IPS-15b (cell line): ENCODE measurements at regions not wholly inside any gene's neighbourhood (a gene's known extent, or its start where the extent isn't known, plus 50 kb on each side); places are given as distances from the start of the nearest gene placed in this dataset.
"Not testable (repeated sequence)": the region's sequence is repeated elsewhere in the genome, so short reads cannot be mapped to it uniquely, and the experiment has no call there.

ENCODE experiments used
- H3K27me3 ChIP-seq: one replicate; pipeline ENCODE4 v1.6.1; 2013; ENCODE audit warnings: low read length; ENCODE audit not compliant: control insufficient read depth, insufficient read depth
- H3K36me3 ChIP-seq: one replicate; pipeline ENCODE4 v1.6.1; 2013; ENCODE audit warnings: low read length; ENCODE audit not compliant: control insufficient read depth, insufficient read depth
- H3K4me1 ChIP-seq: one replicate; pipeline ENCODE4 v1.6.1; 2013; ENCODE audit warnings: mild to moderate bottlenecking, low read length; ENCODE audit not compliant: control insufficient read depth, insufficient read depth
- H3K4me3 ChIP-seq: one replicate; pipeline ENCODE4 v1.5.1; 2013; ENCODE audit warnings: low read depth, low read length
- H3K9ac ChIP-seq: one replicate; pipeline ENCODE4 v1.6.1; 2013; ENCODE audit warnings: low read depth, mild to moderate bottlenecking, low read length
- H3K9me3 ChIP-seq: one replicate; pipeline ENCODE4 v1.6.1; 2013; ENCODE audit warnings: mild to moderate bottlenecking, low read length; ENCODE audit not compliant: control insufficient read depth, insufficient read depth

DNA sequence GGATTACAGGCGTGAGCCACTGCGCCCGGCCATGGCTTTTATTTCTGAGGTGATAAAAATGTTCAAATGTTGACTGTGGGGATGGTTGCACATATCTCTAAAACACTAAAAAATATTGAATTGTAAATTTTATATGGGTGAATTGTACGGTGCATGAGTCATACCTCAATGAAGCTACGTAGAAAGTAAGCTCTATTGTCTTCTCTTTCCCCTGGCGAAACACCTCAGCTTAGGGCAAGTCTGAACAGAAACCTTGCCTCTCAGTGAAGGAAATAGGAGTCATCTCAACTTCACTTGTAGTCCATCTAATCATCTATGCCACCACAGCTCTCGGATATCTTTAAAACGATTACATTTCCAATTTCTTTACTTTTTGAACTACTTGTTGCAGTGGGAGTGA is 238.2 kb downstream of the SPATA31A6 start:
- H3K4me3 ChIP-seq, H3K4me1 ChIP-seq, H3K9ac ChIP-seq, H3K36me3 ChIP-seq, H3K9me3 ChIP-seq, H3K27me3 ChIP-seq: not testable (repeated sequence)

DNA sequence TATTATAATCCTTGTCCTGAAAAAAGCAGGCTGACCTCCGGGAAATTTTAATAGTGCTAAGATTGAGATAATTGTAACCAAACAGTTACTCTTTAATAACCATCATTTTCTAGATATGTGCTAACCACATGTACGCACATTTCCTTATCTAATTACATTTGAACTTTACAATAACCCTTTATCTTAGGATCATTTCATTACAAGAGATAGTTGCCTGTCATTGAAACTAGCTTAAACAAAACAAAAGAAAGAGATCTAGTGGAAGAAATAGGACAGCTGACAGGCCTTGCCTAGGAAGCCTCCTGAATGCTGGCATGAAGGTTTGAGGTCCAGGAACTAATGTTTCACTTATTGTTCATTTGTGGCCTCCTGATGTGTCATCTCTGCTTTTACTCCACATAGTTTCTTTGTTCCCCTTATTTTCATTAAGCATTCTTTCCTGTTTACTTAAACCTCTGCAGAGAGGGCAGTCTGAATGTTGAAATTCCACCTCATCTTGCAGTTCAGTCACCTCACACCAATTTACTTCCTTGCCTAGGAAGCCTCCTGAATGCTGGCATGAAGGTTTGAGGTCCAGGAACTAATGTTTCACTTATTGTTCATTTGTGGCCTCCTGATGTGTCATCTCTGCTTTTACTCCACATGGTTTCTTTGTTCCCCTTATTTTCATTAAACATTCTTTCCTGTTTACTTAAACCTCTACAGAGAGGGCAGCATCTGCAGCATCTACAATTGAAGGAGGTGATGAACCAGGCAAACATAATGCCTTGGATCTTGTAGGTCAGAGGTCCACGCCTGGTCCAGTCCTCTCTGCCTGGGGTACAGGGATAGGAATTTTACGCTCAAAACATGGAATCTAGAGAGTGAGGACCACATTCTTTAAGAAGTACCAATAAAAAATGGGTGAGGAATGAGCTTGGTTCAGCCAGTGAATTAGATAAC is 247.5 kb downstream of the SPATA31A6 start:
- H3K36me3 ChIP-seq, H3K27me3 ChIP-seq, H3K9me3 ChIP-seq, H3K4me3 ChIP-seq, H3K4me1 ChIP-seq, H3K9ac ChIP-seq: not testable (repeated sequence)

DNA sequence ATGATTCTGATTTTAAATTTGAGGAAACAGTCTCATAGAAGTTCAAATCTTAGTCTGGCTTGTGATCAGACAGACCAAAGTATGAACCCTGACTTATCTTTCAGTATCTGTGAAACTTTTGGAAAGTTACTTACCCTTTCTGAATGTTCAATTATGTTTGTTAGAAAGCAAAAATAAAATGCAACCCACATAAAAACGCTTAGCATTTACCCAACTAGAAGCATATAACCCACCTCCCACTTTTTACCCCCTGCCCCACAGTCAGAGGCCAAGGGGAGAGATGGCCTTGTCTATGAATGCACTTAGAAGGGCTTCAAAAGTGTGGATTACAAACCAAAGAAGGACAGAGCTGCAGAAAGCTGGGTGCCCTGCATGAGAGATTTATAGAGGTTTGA is 248.2 kb downstream of the SPATA31A6 start:
- not testable (repeated sequence) for H3K9ac ChIP-seq, H3K27me3 ChIP-seq, H3K9me3 ChIP-seq, H3K4me1 ChIP-seq, H3K36me3 ChIP-seq, H3K4me3 ChIP-seq

DNA sequence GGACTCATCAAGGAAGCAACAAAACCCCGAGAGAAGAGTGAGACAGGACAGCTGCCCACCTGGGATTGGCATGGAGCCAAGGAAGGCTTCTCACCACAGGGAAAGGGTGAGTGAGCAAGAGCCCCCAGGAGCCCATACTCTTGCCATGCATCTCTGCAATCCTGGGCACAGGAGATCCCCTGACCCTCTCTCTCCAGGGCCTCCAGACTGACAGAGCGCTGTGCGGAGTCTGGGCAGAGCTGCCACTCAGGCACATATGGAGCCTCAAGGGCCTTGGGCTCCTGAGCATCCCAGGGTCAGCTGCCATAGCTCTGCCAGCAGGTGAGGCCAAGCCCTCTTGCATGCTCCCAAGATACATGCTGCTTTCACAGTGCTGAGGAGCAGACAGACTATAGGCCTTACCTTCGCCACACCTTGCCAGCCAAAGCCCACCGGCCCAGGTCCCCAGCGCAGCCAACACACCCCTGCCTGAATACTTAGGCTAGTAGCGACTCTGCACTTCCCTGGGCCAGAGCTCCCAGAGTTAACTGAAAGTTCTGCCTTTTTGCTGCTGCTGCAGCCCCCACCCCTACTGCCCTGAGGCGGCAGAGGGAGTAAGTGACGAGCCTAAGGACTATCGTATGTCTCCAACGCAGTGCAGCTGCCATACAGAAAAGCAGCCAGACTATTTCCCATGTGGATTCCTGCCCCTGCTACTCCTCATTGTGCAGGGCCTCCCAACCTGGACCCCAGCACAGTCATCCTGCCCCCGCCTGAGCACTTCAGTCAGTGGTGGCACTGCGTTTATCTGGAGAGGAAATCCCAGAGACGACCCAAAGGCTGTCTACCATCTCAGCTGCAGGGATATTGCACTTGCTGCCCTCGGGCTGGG is 251.6 kb downstream of the SPATA31A6 start:
- H3K4me1 ChIP-seq, H3K27me3 ChIP-seq, H3K9ac ChIP-seq, H3K4me3 ChIP-seq, H3K9me3 ChIP-seq, H3K36me3 ChIP-seq: not testable (repeated sequence)

DNA sequence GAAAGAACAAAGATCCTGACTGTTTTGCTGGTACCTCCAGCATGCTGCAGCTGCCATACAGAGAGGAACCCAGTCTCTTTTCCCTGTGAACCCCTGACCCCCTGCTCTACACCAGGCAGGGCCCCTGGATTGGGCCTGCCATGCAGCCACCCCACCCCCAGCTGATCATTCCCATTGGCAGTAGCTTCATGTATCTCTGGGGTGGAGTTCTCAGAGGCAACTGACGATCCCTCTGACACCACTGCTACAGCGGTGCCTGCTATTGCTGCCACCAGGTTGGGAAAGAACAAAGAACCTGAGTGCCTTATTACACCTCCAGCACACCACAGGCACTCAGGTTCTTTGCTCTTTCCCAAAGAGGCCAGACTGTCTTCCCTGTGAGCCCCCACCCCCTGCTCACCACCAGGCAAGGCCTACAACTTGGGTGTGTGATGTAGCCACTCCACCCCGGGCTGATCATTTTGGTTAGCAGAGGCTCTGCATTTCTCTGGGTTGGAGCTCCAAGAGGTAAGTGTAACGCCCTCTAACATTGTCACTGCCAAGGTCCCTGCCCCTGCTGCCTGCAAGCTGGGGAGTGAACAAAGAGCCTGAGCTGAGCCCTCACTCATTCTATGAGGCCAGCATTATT is 252.4 kb downstream of the SPATA31A6 start:
- not testable (repeated sequence) for H3K4me3 ChIP-seq, H3K4me1 ChIP-seq, H3K9me3 ChIP-seq, H3K9ac ChIP-seq, H3K36me3 ChIP-seq, H3K27me3 ChIP-seq

DNA sequence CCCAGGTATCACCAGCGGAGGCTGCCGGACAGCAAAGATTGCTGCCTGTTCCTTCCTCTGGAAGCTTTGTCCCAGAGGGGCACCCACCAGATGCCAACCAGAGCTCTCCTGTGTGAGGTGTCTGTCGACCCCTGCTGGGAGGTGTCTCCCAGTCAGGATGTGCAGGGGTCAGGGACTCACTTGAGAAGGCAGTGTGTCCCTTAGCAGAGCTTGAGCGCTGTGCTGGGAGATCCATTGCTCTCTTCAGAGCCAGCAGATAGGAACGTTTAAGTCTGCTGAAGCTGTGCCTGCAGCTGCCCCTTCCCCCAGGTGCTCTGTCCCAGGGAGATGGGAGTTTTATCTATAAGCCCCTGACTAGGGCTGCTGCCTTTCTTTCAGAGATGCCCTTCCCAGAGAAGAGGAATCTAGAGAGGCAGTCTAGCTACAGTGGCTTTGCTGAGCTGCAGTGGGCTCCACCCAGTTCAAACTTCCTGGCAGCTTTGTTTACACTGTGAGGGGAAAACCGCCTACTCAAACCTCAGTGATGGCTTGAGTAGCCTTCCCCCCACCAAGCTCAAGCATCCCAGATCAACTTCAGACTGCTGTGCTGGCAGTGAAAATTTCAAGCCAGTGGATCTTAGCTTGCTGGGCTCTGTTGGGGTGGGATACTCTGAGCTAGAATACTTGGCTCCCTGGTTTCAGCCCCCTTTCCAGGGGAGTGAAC is 253.7 kb downstream of the SPATA31A6 start:
- H3K27me3 ChIP-seq, H3K9ac ChIP-seq, H3K4me3 ChIP-seq, H3K4me1 ChIP-seq, H3K36me3 ChIP-seq, H3K9me3 ChIP-seq: not testable (repeated sequence)

DNA sequence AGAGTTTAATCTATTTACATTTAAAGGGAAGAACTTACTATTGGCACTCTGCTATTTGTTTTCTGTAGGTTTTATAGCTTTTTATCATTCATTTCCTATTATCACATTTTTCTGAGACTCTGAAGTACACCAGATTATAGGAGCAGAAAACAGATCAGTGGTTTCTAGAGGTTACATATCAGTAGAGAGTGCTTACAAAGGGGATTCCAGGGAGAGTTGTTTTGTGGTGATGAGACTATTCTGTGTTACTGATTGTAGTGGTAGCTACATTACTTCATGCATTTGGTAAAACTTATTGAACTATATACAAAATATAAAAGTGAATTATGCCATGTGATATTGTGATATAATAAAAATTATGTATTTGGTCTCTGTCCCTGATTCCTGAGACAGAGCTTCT is 259.2 kb downstream of the SPATA31A6 start:
- not testable (repeated sequence) for H3K4me1 ChIP-seq, H3K27me3 ChIP-seq, H3K4me3 ChIP-seq, H3K36me3 ChIP-seq, H3K9me3 ChIP-seq, H3K9ac ChIP-seq

DNA sequence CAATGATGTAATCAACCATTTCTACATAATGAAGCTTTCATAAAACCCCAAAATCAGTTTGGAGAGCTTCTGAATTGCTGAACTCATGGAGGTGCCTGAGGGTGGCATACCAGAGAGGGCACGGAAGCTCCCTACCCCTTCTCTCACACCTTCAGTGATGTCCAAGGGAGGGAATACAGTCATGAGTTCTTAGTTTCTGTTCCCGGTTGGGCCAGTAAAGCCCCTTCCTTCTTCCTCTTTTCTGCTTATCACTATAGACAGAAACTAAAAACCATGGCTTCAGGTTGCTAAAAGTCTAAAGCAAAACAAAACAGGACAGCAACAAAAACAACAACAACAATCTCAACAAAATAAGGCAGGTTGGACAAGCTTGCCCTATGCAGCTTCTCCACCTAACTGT is 260.0 kb downstream of the SPATA31A6 start:
- H3K4me1 ChIP-seq, H3K9ac ChIP-seq, H3K4me3 ChIP-seq: not testable (repeated sequence)

DNA sequence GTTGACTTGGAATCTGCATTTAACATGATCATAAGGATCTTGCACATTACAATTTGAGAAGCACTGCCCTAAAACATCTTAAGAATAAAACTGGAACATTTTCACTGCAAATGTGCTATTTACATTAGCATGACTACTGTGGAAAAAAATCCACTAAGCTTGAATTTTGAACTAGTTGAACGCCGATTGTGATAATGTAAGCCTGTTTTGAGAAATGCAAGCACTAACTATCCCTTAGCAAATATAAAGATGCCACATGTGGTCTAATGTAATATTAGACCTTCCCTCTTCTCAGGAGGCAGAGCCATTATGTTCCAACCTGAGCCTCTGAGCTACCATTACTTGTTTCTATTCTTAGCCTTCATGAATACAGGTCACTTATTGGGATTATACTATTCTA is 278.0 kb downstream of the SPATA31A6 start:
- H3K27me3 ChIP-seq, H3K9ac ChIP-seq, H3K36me3 ChIP-seq, H3K4me3 ChIP-seq, H3K9me3 ChIP-seq, H3K4me1 ChIP-seq: not testable (repeated sequence)

More for the DNA sequence above, 260.0 kb downstream of the SPATA31A6 start:
- H3K36me3 ChIP-seq, H3K9me3 ChIP-seq, H3K27me3 ChIP-seq: not testable (repeated sequence)

DNA sequence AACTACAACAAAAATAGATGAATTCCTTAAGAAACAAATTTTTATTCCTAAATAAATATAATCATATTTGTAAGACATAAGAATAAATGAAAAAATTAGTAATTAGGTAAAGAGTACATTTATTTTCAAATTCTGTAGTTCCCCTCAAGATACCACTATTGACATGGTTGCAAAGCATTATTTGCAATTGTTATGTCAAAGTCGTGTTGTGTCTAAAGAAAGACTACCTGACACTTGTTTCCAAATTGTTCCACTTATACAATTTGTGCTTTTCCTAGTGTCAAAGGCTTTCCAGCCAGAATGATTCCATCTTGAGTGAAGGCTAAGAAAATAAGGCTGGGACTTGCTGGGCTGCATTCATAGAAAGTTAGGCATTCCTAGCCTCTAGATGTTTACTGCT is 278.4 kb downstream of the SPATA31A6 start:
- not testable (repeated sequence) for H3K27me3 ChIP-seq, H3K4me3 ChIP-seq, H3K4me1 ChIP-seq, H3K36me3 ChIP-seq, H3K9ac ChIP-seq, H3K9me3 ChIP-seq

DNA sequence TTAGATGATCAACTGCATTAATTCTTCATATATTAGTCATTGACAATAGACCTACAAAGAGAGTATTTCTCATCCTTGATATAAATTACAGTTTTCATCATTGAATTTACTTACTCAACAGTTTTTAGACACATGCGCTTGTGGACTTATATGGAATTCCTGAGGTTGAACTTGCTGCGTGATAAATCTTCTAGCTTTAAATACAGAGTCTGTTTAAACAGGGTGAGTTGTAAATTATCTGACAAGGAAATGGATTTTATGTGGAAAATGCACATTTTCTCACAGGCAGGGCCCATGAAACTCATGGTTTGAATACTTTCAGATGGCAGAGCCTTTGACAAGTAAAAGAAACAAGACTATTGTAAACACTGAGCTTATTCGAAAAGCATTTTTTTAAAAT is 280.5 kb downstream of the SPATA31A6 start:
- not testable (repeated sequence) for H3K4me1 ChIP-seq, H3K9me3 ChIP-seq, H3K9ac ChIP-seq, H3K27me3 ChIP-seq, H3K4me3 ChIP-seq, H3K36me3 ChIP-seq
